HG02763 (cell line): ENCODE measurements at regions not wholly inside any gene's neighbourhood (a gene's known extent, or its start where the extent isn't known, plus 50 kb on each side); places are given as distances from the start of the nearest gene placed in this dataset.
A peak's percentile ranks its signal among the peaks of the same experiment; 100 is the strongest.
"Not testable (repeated sequence)": the region's sequence is repeated elsewhere in the genome, so short reads cannot be mapped to it uniquely, and the experiment has no call there.

ENCODE experiments used
- ATAC-seq: cut with Tn5 transposase; IDR thresholded peaks from one replicate; pipeline ENCODE4 v1.9.1; 2021; ENCODE audit warnings: mild to moderate bottlenecking, moderate library complexity; ENCODE audit not compliant: unreplicated experiment

DNA sequence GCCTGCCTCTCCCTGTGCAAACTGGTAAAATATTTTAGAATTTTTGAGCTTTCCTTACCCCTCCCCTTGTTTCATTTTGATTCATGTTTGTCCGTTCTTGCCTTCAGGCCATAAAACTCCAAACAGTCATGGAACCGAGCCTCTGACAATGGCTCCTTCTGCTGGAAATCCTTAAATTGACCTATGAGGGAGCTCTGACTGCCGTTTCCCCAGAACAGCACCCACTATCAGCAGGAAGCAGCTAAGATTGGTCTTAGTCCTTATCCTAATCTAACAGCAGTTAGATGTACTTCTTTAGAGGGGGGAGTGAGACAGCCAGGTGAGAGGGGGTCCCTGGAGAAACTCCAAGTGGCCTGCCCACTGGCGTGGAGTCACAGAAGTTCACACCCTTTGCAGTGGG lies 106.7 kb downstream of the FAM174A start:
- no peak for ATAC-seq

DNA sequence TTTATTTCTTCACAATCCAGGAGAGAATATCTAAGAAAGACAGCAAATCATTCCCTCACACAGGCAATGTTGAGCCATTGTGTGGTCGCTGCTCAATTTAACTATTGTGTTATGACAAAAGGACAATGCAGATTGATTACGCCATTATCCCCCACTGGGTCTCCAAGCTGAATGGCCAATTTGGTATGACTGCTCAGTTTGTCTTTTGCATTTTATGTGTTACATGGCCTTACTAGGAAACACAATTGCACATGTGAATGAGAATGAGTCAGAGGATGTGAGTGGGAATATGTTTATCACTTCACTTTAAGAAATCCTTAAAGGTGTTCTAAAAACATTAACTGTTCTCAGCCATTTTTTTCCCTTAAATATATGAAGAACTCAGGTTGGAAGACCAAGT lies 108.3 kb downstream of the FAM174A start:
- no peak for ATAC-seq

DNA sequence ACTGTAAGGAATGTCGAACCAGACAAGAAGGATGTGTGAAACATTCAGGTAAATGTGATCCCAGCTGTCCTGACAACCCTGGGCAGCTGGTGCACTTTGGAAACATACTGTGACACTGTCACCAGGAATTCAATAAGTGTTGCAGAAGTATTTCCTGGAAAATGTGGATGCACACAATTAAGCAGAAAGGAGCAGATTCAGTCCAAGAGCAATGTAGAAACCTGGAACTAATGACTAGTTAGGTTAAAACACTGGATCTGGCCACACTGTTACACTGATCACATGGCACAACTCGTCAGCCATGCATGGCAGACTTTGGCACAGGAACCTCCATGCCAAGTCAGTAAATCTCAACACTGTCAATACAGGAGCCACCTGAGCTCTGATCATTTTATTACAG lies 109.0 kb downstream of the FAM174A start:
- no peak for ATAC-seq

DNA sequence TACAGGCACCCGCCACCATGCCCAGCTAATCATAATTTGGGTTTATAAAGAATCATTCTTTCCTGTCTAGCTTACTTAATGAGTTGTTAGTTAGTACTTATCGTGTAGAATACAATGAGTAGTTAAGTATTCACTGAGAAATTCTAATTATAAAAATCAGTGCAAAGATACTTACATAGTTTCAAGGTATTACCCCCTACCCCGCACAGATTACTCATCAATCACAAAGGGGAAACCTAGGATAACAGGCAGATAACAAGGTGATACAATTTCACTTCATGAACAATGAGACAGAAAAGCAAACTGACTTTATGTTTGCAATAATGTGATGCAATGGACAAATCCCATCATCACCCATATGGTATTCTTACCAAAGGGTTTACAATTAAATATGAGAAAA lies 109.6 kb downstream of the FAM174A start:
- no peak for ATAC-seq

DNA sequence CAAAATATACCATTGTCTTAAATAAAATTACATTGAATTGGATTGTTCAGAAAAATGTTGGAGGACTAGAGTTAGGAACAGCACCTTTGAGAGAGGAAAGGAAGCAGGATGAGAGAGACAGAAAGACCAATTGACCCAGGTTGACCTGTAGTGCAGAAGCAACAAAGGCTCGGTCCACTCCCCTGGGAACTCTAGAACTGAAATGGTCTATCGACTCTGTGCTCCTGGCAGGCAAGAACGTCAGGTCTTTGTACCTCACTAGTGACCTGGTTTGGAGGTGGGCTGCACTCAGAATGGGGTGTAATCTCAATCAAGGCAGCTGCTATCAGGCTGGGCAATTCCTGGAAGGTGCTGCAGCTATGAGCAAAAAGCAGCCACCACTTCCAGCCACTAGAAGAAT lies 110.8 kb downstream of the FAM174A start:
- ATAC-seq = no peak

DNA sequence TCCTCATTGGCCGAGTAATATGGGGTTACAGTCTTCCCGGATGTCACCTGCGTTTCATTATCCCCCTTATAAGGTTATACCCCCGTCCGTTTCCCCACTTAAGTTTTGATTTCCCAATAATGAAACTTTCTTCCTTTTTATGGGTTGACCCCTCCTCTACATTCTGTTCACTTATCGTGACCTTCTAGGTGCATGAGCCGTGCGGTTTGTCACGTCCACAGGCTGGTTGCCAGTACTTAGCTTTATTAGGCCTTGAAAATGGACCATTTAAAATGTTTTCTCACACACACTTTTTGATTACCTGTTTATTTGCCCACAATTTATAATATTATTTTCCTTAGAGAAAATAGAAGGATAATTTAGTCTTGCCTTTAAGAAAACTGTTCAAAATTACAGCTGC lies 111.5 kb downstream of the FAM174A start:
- no peak for ATAC-seq

DNA sequence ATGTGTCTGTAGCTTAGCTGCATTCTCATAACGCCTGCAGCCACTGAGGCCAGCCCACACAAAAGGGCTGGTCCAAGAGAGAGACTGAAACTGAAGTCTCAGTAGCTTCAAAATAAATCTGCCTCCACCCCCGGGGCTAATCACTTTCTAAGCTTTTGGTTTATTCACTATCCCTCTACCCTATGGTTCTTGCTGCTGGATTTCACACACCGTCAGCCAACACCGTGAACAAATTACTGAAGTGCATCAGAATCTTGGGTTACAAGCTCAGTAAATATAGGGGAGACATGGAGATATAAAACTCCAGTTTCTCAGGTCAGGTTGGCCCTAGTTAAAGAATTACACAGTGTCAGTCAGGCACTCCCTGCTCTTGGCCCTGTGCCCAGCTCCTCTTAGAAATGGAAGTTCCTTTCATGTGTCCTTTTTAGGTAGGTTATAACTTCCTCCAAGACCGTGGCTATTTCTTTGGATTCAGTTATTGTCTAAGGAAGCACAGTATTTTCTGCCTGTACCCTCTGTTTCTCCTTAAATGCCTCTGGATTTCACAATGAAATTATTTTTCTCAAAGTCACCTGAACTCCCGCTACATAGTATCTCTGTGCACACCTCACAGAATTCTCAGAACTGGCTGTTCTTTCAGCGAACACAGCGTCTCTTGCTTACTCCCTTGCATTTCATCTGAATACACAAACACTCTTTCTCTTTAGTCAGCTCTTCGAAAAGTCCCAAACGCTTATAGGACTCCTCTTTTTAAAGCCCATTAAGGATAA lies 112.5 kb downstream of the FAM174A start:
- ATAC-seq = peak; percentile 76

DNA sequence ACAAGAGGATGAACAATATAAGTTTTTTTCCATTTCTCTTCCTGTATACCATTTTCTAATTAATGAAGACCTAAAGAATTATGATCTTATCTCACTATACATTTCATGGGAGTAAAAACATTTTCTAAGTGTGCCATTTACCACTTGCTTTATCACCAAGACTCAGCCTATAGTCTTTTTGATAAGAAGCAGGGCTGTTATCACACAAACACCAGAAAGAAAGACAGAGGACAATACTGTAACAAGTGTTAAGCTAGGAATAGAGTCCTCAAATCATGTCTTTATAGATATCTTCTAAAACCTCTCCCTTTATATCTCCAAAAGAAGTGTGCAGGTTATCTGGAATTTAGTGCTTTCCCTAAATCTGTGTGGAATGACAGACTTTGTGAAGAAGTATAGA lies 119.7 kb downstream of the FAM174A start:
- ATAC-seq = no peak

DNA sequence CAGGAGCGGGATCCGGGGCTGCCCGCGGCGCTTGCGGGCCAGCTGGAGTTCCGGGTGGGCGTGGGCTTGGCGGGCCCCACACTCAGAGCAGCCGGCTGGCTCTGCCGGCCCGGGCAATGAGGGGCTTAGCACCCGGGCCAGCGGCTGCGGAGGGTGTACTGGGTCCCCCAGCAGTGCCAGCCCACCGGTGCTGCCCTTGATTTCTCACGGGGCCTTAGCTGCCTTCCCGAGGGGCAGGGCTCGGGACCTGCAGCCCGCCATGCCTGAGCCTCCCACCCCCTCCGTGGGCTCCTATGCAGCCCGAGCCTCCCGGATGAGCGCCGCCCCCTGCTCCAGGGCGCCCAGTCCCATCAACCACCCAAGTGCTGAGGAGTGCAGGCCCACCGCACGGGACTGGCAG lies 121.6 kb downstream of the FAM174A start:
- not testable (repeated sequence) for ATAC-seq

DNA sequence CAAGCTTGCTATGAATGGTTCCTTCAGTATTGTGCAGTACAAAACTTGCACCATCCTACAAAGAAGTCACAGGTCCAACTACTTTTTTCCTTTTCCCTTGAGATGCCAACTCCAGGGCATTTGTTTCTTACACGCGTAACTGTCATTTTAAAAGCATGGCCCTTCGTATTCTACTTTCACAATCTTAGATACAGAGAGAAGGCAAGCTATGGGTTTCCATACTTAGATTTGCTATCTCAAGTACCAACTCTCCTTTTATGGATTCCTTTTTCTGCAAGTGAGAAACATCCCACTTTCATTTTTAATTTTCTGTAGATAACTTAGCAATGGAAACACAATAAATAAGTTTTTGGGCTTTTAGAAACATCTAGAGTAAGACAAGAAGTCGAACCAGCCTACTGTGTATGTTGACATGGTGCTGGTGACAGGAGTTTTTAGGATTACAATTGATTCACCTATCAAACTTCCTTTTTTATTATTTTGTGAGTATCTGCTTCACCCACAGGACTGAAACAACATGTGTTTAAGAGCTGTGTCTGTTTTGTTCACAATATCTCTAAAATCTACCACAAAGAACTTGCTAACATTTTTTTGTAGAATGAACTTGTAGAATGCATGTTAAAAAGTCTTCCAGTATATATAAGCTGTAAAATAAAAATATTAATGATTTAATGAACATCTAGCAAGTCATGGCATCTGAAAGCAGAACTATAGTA lies 124.1 kb downstream of the FAM174A start:
- no peak for ATAC-seq

DNA sequence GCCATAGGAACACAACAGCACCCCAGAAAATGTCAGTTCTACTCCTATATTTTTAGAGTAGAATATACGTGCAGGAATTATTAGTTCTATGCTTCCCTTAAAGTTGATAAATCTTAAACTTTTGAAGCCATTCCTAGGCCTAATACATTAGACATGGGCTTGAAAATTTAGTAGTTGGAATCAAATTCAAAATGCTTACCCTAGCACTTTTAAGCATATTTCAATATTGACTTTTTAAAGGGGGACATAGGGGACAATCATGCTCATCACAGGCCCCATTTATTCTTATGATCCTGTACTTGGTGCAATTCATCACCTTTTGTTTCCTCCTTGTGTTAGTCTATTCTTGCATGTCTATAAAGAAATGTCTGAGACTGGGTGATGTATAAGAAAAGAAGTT lies 129.0 kb downstream of the FAM174A start:
- ATAC-seq = no peak

DNA sequence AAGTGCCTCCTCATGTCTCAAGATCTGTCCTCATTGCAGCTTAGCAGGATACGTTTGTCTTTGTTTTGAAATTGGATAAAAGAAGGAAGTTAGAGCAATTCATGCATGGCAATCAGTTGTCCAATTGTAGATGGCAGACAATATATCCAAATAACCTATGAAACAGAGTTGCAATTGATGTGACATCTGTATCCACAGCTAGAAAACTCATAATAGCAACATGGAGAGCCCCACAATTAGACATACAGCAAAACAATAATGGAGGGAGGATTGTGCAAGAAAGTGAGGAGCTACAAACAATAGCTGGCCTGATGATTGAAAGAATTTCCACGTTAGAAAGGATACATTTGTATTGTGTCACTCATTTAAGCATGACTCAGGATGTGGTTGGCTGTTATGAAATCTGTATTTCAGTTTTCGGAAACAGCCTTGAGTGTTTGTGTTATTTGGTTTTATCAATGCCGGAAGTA lies 132.0 kb downstream of the FAM174A start:
- ATAC-seq = no peak

DNA sequence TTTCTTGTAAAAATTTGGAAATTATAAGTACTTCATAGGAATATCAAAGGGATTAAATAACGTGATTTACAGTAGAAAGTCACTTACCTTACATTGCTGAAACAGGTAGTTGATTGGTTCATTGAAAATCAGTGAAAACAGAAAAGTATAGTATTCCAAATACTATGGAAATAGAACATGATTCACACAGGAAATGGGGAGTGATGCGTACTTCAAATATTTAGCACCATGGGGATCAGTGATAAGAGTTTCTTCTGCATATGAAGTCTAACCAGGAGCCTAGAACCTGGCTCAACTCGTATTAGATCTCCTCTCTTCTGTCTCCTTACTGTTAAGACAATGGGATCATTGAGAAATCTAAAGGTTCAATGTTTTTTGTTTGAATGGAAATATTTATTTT lies 133.3 kb downstream of the FAM174A start:
- ATAC-seq = no peak

DNA sequence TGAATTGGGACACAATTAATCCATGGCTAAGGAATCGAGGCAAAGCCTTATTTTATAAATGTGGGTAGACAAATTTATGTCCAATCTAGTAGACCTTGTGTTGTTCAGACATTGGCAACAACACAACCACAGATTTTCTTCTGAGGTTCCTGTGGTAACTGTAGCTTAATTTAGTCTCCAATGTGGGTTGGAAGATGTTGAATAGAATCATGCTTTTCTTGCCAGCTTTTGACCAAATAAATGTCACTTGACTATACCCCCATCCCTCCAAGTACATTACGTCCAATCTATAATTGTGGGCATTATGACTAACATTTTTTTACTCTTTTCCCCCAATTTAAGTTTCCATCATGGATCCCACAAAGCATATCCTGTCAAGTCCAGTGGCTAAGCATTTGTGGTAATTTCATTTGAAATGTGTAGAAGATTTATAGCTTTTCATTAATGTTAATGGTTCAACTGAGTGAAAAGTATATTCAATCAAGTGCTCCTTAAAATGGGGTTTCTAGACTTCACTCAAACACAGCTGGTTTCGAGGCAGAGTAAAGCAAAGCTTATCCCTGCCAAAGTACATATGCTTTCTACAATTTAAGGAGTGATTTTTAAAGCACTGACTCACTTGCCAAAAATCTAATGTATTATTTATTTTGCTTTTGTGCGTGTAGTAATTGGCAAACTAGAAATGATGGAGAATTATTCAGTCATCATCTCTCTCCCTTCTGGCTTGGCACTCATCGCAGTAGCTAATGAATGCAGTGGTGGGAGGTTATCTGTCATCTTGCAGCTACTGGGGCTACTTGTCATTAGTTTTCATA lies 141.8 kb downstream of the FAM174A start:
- ATAC-seq = no peak

DNA sequence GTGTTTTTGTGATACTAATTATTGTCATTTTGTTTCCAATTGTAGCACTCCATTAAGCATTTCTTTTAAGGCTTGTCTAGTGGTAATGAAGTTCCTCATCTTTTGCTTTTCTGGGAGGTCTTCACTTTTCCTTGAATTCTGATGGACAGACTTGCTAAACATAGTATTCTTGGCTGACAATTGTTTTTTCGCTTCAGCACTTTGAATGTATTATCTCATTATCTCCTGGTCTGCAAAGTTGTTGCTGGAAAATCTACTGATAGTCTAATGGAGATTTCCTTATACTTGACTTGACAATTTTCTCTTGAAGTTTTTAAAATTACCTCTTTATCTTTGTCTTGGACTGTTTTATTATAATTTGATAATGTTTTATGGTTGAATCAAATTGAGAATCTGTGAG lies 147.5 kb downstream of the FAM174A start:
- no peak for ATAC-seq

DNA sequence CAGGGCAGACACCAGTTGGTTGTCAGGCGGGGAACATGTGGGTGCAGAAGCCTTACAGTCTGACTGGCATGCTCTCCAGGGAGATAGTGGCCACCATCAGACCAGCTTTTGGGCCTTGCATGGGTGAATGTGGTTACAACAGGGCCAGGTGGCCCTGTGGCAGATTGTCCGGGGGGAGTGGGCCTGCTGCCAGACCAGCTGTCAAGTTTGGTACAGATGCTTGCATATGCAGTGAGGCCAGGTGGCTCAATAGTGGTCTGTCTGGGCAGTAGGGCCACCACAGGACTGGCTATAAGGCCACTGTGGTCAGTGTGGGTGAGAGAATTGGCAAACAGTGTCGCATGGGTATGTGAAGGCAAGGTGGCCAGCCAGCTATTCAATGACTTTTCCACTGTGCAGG lies 148.7 kb downstream of the FAM174A start:
- ATAC-seq = no peak

DNA sequence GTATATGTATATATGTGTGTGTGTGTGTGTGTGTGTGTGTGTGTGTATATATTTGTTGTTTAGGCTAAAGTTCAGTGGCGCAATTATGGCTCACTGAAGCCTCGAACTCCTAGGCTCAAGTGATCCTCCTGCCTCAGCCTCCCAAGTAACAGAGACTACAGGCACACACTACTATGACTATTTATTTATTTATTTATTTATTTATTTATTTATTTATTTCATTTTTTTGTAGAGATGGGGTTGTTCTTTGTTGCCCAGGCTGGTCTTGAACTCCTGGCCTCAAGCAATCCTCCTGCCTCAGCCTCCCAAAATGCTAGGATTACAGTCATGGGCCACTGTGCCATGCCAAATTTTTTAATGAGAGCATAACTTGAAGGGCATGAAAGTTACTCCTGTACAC lies 149.9 kb downstream of the FAM174A start:
- ATAC-seq = not testable (repeated sequence)

DNA sequence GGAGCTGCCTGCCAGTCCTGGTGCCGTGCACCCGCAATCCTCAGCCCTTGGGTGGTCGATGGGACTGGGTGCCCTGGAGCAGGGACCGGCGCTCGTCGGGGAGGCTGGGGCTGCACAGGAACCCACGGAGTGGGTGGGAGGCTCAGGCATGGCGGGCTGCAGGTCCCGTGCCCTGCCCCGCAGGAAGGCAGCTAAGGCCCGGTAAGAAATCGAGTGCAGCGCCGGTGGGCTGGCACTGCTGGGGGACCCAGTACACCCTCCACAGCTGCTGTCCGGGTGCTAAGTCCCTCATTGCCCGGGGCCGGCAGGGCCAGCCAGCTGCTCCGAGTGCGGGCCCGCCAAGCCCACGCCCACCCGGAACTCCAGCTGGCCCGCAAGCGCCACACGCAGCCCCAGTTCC lies 153.7 kb downstream of the FAM174A start:
- ATAC-seq = not testable (repeated sequence)

DNA sequence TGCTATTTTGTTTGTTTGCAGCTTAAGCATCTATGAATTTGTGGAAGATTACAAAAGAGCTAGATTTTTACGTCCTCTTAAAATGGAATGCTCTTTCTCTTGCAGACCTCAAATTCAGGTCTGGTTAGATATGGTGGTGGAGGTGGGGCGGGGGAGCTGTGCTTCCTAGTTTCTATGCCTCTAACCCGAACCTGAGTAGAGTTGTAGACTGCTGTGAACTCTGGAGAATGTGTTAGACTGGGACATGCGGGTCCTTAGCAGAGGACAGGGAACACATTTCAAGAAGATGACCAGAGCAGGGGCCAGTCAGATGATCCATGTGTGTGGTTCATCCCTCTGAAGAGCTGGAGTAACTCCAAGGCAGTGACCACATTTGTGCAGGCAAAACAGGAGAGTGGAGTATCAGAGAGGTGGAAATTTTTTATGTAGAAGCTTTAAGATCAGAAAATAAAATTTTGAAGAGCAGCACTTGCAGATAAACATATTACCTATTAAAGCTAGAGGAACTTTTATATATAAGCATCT lies 154.9 kb downstream of the FAM174A start:
- ATAC-seq = no peak

DNA sequence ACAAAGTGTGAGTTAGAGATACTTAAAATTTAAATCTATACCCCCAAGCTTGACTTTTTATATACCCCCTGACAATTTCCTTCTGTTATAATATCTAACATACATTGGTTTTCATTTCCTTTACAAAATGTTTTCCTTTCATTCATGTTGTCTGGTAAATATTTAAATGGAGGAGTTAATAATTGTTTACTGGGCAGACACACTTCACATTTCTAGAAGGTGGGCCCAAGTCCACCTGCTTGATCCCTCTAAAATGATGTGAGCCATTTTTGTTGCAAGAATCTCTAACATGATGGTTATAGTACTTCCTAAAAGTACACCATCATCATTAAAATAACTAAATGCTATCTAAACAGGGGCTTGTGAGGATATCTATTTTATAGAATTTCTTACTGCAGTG lies 155.9 kb downstream of the FAM174A start:
- no peak for ATAC-seq

DNA sequence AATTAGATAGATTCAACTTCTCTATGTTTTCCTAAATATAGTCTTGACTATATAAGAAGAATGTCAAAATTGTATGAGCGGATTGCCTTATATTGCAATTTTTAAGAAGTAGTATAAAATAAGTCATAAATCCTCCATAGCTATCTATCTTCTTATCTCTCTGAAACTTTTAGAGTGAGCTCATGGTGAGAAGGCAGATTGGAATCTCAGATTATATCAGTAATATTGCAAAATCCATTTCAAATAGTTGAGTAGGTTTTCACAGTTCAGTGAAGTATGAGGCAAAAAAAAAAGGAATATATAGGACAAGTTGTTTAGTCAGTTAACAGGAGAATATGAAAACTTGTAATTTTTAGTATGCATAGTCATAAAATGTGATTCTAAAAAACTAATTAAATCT lies 156.4 kb downstream of the FAM174A start:
- ATAC-seq = no peak
